Small intestine (tissue), 7 donors: ENCODE measurements at regions not wholly inside any gene's neighbourhood (a gene's known extent, or its start where the extent isn't known, plus 50 kb on each side); places are given as distances from the start of the nearest gene placed in this dataset.

ENCODE experiments used
- DNase-seq, 2 donors: peaks; one replicate each; pipeline versions ENCODE4 v3.0.0 to v3.0.0-alpha.2; 2013
- FAIRE-seq: peaks from 2 replicates; lab custom pipeline; 2012; peaks lifted over from hg19 to GRCh38; lab: Jason Lieb, UNC
- H3K27ac ChIP-seq, 3 donors: one replicate each; pipeline ENCODE4 v1.5.1; 2013; ENCODE audit warnings: low read length in 2 of 3, mild to moderate bottlenecking in 2 of 3, control low read depth in 1 of 3, inconsistent platforms in 1 of 3, low read depth in 1 of 3, moderate library complexity in 1 of 3
- H3K27me3 ChIP-seq, 3 donors: one replicate each; pipeline ENCODE4 v1.6.1; 2013; ENCODE audit warnings: low read length in 3 of 3, inconsistent platforms in 1 of 3; ENCODE audit not compliant: control insufficient read depth in 3 of 3, insufficient read depth in 3 of 3
- H3K36me3 ChIP-seq, 3 donors: one replicate each; pipeline ENCODE4 v1.6.1; 2013; ENCODE audit warnings: low read length in 3 of 3, inconsistent platforms in 1 of 3, low read depth in 1 of 3, mild to moderate bottlenecking in 1 of 3, moderate library complexity in 1 of 3; ENCODE audit not compliant: control insufficient read depth in 3 of 3, insufficient read depth in 2 of 3
- H3K4me1 ChIP-seq, 3 donors: one replicate each; pipeline ENCODE4 v1.6.1; 2013; ENCODE audit warnings: low read length in 2 of 3, inconsistent platforms in 1 of 3, low read depth in 1 of 3, mild to moderate bottlenecking in 1 of 3, moderate library complexity in 1 of 3; ENCODE audit not compliant: control insufficient read depth in 3 of 3, insufficient read depth in 2 of 3
- H3K4me3 ChIP-seq, 3 donors: one replicate each; pipeline ENCODE4 v1.5.1; 2013; ENCODE audit warnings: low read length in 3 of 3, control low read depth in 1 of 3, inconsistent platforms in 1 of 3, low read depth in 1 of 3, mild to moderate bottlenecking in 1 of 3, moderate library complexity in 1 of 3
- H3K9me3 ChIP-seq, 2 donors: one replicate each; pipeline ENCODE4 v1.6.1; 2013; ENCODE audit warnings: low read depth in 1 of 2, low read length in 1 of 2; ENCODE audit not compliant: control insufficient read depth in 2 of 2, insufficient read depth in 1 of 2
- WGBS, 3 donors: extraction: QIAGEN DNeasy Blood & Tissue Kit; methylation state at CpG; one replicate each; pipeline ENCODE4 v1.1.7; 2013; 5-methylcytosine and 5-hydroxymethylcytosine counted together
- donor health status: healthy with polysubstance abuse.
- donor health status: control.
- donor health status: control.
- donor health status: Bipolar disorder and iron deficiency.
- donor health status: healthy.

DNA sequence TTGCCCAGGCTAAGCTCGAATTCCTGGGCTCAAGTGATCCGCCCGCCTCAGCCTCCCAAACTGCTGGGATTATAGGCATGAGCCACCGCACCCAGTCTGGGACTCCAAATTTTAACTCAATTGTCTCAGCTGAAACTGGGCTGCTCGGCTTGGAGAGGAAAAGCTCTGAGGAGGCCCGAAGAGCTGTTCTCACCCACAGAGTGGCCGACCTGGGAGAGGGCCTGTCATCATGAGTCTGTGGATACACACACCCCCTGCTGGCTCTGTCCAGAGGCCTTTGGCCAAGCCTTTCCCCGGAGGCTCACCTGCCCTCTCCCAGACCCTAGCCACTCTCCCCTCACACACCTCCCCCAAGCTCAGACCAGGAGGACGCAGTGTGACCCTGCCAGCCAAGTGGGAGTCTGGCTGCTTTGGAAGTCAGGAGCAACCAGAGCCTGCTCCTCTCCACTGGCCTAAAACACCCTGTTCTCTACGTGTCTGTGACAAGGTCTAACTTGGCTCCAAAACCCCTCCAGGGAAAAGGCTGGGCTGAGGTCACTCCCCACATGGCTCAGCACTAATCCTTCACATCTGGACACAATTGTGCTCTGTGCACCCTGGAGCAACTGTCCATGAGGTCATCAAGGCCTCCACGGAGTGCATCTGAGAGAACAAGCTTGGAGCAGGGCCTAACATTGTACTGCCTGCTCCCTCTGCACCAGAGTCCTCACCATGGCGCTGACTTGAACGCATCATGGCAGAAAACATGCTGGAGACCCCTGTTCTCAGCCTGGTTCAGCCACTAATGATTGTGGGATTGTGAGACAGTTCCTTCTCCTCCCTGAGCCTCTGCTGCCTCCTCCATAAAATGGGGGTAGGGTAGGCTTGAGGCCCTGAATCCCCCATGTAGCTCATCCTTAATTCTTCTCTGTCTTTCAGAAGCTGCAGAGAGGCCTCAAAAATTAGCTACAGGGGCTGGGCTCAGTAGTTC lies 49.9 kb upstream of the RAB6C start:
- Histone ChIP-seq H3K4me3 (no peak overlapping the region), H3K4me1 (no peaks in the 10 kb centered on the region), H3K27me3 (peaks cover 0 to 10% (median 9%) of the 10 kb centered on the region in 3 donors), H3K9me3 (no peaks in the 10 kb centered on the region), H3K27ac (no peak overlapping the region), H3K36me3 (no peaks in the 10 kb centered on the region)
- WGBS, 3 donors = 74 to 78% (median 74%) methylated on average over 13 of the region's 13 CpGs
- DNase-seq = no peak
- FAIRE-seq = no peak
